SK-N-SH (cell line): ENCODE measurements at regions not wholly inside any gene's neighbourhood (a gene's known extent, or its start where the extent isn't known, plus 50 kb on each side); places are given as distances from the start of the nearest gene placed in this dataset.

Source experiments
- CTCF ChIA-PET: fragments of 300-600, 350-600 bp; formaldehyde crosslinking; extraction: SDS; loops from one replicate; lab custom pipeline; 2021; lab: Yijun Ruan, JAX
- POLR2A ChIA-PET: fragments of 350-600 bp; sonication (Branson Sonifier 250); formaldehyde crosslinking; extraction: SDS; loops from one replicate; lab custom pipeline; 2020; ENCODE audit warnings: antibody characterized with exemption, inconsistent platforms; lab: Yijun Ruan, JAX
- DNase-seq: peaks from one replicate; pipeline ENCODE4 v3.0.0; 2012
- H2AFZ ChIP-seq: fragments of 200-600 bp; sonication (generic); 2 replicates; pipeline ENCODE4 v1.8.1; 2016; ENCODE audit warnings: antibody characterized with exemption, mild to moderate bottlenecking, low read depth
- H3F3A ChIP-seq: fragments of 200-600 bp; sonication (generic); replicated peaks from 2 replicates; pipeline ENCODE3; 2016; ENCODE audit warnings: antibody characterized with exemption, mild to moderate bottlenecking; ENCODE audit not compliant: insufficient read depth
- H3K27ac ChIP-seq, 2 experiments: fragments of 200-500 bp in 1 of 2; fragments of 200-600 bp in 1 of 2; sonication (Bioruptor generic) in 1 of 2; sonication (generic), shearing (Covaris generic) in 1 of 2; 2 replicates each; pipeline versions ENCODE4 v1.5.1 to v1.6.1; 2014 to 2016; ENCODE audit warnings: low read depth in 2 of 2, inconsistent platforms in 1 of 2, low read length in 1 of 2, mild to moderate bottlenecking in 1 of 2, mixed read lengths in 1 of 2
- H3K27me3 ChIP-seq: fragments of 200-600 bp; sonication (generic), shearing (Covaris generic); 2 replicates; pipeline ENCODE4 v1.6.1; 2016; ENCODE audit warnings: mixed run types; ENCODE audit not compliant: insufficient read depth
- H3K36me3 ChIP-seq, 2 experiments: fragments of 200-500 bp in 1 of 2; fragments of 200-600 bp in 1 of 2; sonication (Bioruptor generic) in 1 of 2; sonication (generic) in 1 of 2; replicated peaks in 1 of 2; 2 replicates each; pipeline versions ENCODE3 to v1.5.1; 2014 to 2016; ENCODE audit warnings: low read length in 1 of 2, mild to moderate bottlenecking in 1 of 2; ENCODE audit not compliant: insufficient read depth in 2 of 2, control insufficient read depth in 1 of 2
- H3K4me1 ChIP-seq, 2 experiments: fragments of 200-500 bp in 1 of 2; fragments of 200-600 bp in 1 of 2; sonication (Bioruptor generic) in 1 of 2; sonication (generic), shearing (Covaris generic) in 1 of 2; 2 replicates each; pipeline versions ENCODE4 v1.5.1 to v1.6.1; 2014 to 2016; ENCODE audit warnings: low read depth in 1 of 2, low read length in 1 of 2, mixed run types in 1 of 2; ENCODE audit not compliant: insufficient read depth in 2 of 2, control insufficient read depth in 1 of 2
- H3K4me2 ChIP-seq: fragments of 200-600 bp; sonication (generic), shearing (Covaris generic); 2 replicates; pipeline ENCODE4 v1.6.1; 2017; ENCODE audit warnings: mixed run types
- H3K4me3 ChIP-seq, 2 experiments: fragments of 200-500 bp in 1 of 2; fragments of 200-600 bp in 1 of 2; sonication (Bioruptor generic) in 1 of 2; sonication (generic), shearing (Covaris generic) in 1 of 2; 2 replicates each; pipeline versions ENCODE4 v1.5.1 to v1.8.1; 2014 to 2016; ENCODE audit warnings: low read depth in 2 of 2, inconsistent platforms in 1 of 2, low read length in 1 of 2, mild to moderate bottlenecking in 1 of 2, mixed read lengths in 1 of 2, moderate library complexity in 1 of 2
- H3K79me2 ChIP-seq: fragments of 200-600 bp; sonication (generic); 2 replicates; pipeline ENCODE4 v1.8.1; 2017; ENCODE audit warnings: mild to moderate bottlenecking; ENCODE audit not compliant: insufficient read depth
- H3K9ac ChIP-seq: fragments of 200-600 bp; sonication (generic); 2 replicates; pipeline ENCODE4 v1.6.1; 2017; ENCODE audit warnings: mixed run types
- H3K9me2 ChIP-seq: fragments of 200-600 bp; sonication (generic); 2 replicates; pipeline ENCODE4 v1.6.1; 2017; ENCODE audit warnings: mixed run types
- H3K9me3 ChIP-seq: fragments of 200-600 bp; sonication (generic); 2 replicates; pipeline ENCODE4 v1.6.1; 2017; ENCODE audit warnings: mixed run types, mild to moderate bottlenecking, moderate library complexity
- H4K20me1 ChIP-seq: fragments of 200-600 bp; sonication (generic); 2 replicates; pipeline ENCODE4 v1.6.1; 2017; ENCODE audit warnings: mild to moderate bottlenecking, mixed run types; ENCODE audit not compliant: insufficient read depth
- CHD2 ChIP-seq: fragments of 150-350 bp; IDR thresholded peaks from 2 replicates; pipeline ENCODE4 v1.6.1; 2018; ENCODE audit warnings: low read length; ENCODE audit not compliant: partially characterized antibody
- EZH2phosphoT487 ChIP-seq: fragments of 200-600 bp; sonication (generic); IDR thresholded peaks from 2 replicates; pipeline ENCODE4 v1.6.1; 2017; ENCODE audit warnings: low read depth, mixed run types, mild to moderate bottlenecking, antibody characterized with exemption, moderate library complexity, borderline replicate concordance
- FOSL2 ChIP-seq: IDR thresholded peaks from 2 replicates; pipeline ENCODE4 v1.4.0; 2012; ENCODE audit warnings: low read depth, mild to moderate bottlenecking, moderate library complexity, borderline replicate concordance
- GATA2 ChIP-seq: sonication (generic); formaldehyde crosslinking; IDR thresholded peaks from 2 replicates; pipeline ENCODE4 v1.5.0; 2020; ENCODE audit warnings: mild to moderate bottlenecking, missing genetic modification reagents
- MXI1 ChIP-seq: IDR thresholded peaks from 2 replicates; pipeline ENCODE4 v1.6.1; 2012; ENCODE audit warnings: mild to moderate bottlenecking, low read depth, low read length, improper control_type of control experiment
- POLR2AphosphoS5 ChIP-seq: IDR thresholded peaks from 2 replicates; pipeline ENCODE4 v1.6.1; 2012; ENCODE audit warnings: low read depth, low read length
- RAD21 ChIP-seq: IDR thresholded peaks from 2 replicates; pipeline ENCODE4 v1.6.1; 2012; ENCODE audit warnings: mild to moderate bottlenecking, low read length
- RXRA ChIP-seq: IDR thresholded peaks from 2 replicates; pipeline ENCODE4 v1.4.0; 2012; ENCODE audit warnings: low read depth, mild to moderate bottlenecking, borderline replicate concordance
- SIN3A ChIP-seq: IDR thresholded peaks from 2 replicates; pipeline ENCODE4 v1.6.1; 2012; ENCODE audit warnings: low read depth, mild to moderate bottlenecking, low read length, moderate library complexity, borderline replicate concordance
- TAF1 ChIP-seq: IDR thresholded peaks from 2 replicates; pipeline ENCODE4 v1.6.1; 2012; ENCODE audit warnings: low read depth, mild to moderate bottlenecking, low read length, moderate library complexity, borderline replicate concordance
- TCF12 ChIP-seq: IDR thresholded peaks from 2 replicates; pipeline ENCODE4 v1.4.0; 2012
- WGBS: methylation state at CpG from one replicate; pipeline ENCODE4 v1.1.6; 2017; ENCODE audit warnings: low lambda C conversion rate; 5-methylcytosine and 5-hydroxymethylcytosine counted together
- TF ChIP-seq, protein P1 (sequence below): IDR thresholded peaks from 2 replicates; pipeline ENCODE4 v1.6.1; 2012; ENCODE audit warnings: mild to moderate bottlenecking, low read depth, low read length, moderate library complexity
- TF ChIP-seq, protein P2 (sequence below): IDR thresholded peaks from 2 replicates; pipeline ENCODE4 v1.4.0; 2012; ENCODE audit warnings: low read depth
- TF ChIP-seq, protein P3 (sequence below): fragments of 150-350 bp; IDR thresholded peaks from 2 replicates; pipeline ENCODE4 v1.6.1; 2016; ENCODE audit warnings: mild to moderate bottlenecking, low read depth, low read length

DNA sequence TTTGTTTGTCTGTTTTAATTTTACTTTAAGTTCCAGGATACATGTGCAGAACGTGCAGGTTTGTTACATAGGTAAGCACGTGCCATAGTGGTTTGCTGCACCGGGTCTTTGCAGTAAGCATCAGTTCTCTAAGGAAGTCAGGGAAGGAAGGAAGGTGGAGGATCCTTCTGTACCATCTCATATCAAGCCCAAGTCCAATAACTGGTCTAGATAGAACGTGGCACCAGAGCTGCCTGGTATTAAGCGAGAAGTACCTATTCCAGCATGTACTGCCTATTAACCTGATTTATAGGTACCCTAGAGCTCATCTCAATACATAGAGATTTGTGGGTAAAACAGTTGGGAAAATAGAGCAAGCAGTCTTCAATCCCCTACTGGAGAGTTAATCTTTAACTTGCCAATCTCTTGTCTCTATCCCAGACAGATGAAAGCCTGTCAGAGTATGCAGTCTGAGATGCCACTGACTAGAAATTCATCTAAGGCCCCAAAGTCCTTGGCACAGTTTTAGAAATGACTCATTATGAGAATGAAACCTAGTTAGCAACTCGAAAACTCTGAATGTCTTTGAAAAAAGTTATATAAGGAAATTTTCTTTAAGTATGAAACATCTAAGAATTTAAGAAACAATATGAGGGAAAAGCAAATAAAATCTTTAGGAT, 144.9 kb downstream of the TFAP2A start:
- WGBS = 1% methylated on average over 6 of the region's 6 CpGs
- DNase-seq = no peak
- POLR2A ChIA-PET = no interaction called here

More for the DNA sequence above, 144.9 kb downstream of the TFAP2A start:
- TF ChIP-seq, protein P1, sequence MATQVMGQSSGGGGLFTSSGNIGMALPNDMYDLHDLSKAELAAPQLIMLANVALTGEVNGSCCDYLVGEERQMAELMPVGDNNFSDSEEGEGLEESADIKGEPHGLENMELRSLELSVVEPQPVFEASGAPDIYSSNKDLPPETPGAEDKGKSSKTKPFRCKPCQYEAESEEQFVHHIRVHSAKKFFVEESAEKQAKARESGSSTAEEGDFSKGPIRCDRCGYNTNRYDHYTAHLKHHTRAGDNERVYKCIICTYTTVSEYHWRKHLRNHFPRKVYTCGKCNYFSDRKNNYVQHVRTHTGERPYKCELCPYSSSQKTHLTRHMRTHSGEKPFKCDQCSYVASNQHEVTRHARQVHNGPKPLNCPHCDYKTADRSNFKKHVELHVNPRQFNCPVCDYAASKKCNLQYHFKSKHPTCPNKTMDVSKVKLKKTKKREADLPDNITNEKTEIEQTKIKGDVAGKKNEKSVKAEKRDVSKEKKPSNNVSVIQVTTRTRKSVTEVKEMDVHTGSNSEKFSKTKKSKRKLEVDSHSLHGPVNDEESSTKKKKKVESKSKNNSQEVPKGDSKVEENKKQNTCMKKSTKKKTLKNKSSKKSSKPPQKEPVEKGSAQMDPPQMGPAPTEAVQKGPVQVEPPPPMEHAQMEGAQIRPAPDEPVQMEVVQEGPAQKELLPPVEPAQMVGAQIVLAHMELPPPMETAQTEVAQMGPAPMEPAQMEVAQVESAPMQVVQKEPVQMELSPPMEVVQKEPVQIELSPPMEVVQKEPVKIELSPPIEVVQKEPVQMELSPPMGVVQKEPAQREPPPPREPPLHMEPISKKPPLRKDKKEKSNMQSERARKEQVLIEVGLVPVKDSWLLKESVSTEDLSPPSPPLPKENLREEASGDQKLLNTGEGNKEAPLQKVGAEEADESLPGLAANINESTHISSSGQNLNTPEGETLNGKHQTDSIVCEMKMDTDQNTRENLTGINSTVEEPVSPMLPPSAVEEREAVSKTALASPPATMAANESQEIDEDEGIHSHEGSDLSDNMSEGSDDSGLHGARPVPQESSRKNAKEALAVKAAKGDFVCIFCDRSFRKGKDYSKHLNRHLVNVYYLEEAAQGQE = no peak
- TF ChIP-seq GATA2 (CRISPR knock-in tag) = no peak
- TF ChIP-seq RXRA = no peak
- TF ChIP-seq TCF12 = no peak
- no peak for TF ChIP-seq RAD21
- TF ChIP-seq, protein P2, sequence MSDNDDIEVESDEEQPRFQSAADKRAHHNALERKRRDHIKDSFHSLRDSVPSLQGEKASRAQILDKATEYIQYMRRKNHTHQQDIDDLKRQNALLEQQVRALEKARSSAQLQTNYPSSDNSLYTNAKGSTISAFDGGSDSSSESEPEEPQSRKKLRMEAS = no peak
- TF ChIP-seq TAF1 = no peak
- no peak for TF ChIP-seq EZH2phosphoT487
- TF ChIP-seq POLR2AphosphoS5 = no peak
- TF ChIP-seq CHD2 = no peak
- TF ChIP-seq MXI1 = no peak
- no peak for TF ChIP-seq FOSL2
- TF ChIP-seq, protein P3, sequence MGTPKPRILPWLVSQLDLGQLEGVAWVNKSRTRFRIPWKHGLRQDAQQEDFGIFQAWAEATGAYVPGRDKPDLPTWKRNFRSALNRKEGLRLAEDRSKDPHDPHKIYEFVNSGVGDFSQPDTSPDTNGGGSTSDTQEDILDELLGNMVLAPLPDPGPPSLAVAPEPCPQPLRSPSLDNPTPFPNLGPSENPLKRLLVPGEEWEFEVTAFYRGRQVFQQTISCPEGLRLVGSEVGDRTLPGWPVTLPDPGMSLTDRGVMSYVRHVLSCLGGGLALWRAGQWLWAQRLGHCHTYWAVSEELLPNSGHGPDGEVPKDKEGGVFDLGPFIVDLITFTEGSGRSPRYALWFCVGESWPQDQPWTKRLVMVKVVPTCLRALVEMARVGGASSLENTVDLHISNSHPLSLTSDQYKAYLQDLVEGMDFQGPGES = no peak
- no peak for TF ChIP-seq SIN3A
- Histone ChIP-seq H3K9ac (no peak overlapping the region), H4K20me1 (no peaks in the 10 kb centered on the region), H3K9me2 (no peaks in the 10 kb centered on the region), H3K4me2 (no peak overlapping the region), H3K27me3 (no peaks in the 10 kb centered on the region; the same call in 1 of the 2 replicates), H3K4me3 (no peak overlapping the region), H3K27ac (no peak overlapping the region), H3F3A (no peaks in the 10 kb centered on the region), H2AFZ (no peak overlapping the region), H3K4me1 (no peaks in the 10 kb centered on the region), H3K9me3 (no peaks in the 10 kb centered on the region), H3K36me3 (no peaks in the 10 kb centered on the region), H3K79me2 (no peaks in the 10 kb centered on the region)
- CTCF ChIA-PET = no interaction called here
